ENCODE measurements at regions not wholly inside any gene's neighbourhood (a gene's known extent, or its start where the extent isn't known, plus 50 kb on each side); places are given as distances from the start of the nearest gene placed in this dataset.
"Not testable (repeated sequence)": the region's sequence is repeated elsewhere in the genome, so short reads cannot be mapped to it uniquely, and the experiment has no call there.

DNA sequence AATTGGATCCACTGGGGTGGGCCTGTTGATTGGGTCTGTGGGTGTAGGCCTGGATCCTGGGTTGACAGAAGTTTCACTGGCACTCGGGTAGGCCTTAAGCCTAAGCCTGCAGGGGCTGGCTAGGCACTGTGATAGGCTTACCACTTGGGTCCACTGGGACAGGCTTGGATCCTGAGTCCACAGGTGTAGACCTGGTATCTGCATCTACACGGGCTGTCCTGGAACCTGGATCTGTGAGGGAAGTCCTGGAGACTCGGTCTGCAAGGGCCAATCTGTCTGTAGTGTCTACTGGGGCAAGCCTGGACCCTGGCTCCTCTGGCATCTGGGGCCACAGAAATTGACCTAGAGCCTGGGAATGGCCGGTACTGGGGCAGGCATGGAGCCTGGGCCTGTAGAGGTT, 219.0 kb upstream of the NRG3 start:
- no peak for ATAC-seq (ENCODE audit: low read depth)

GRCh38 chr10:81662837-81663236, 212.2 kb upstream of the NRG3 start:
- Histone ChIP-seq H3K27me3 (replicated peaks in 1 of 4; ENCODE audit: control extremely low read depth in 1 of 4, control insufficient read depth in 3 of 4, insufficient read depth in 4 of 4, low read length in 3 of 4) (no peaks in the 10 kb centered on the region), H3K79me2 (ENCODE audit: control insufficient read depth, insufficient read depth, low read length) (no peaks in the 10 kb centered on the region), H3K36me3 (replicated peaks in 1 of 2; ENCODE audit: control extremely low read depth in 1 of 2, control insufficient read depth in 1 of 2, extremely low read depth in 1 of 2, insufficient read depth in 2 of 2, low read length in 1 of 2) (no peaks in the 10 kb centered on the region), H3K4me2 (replicated peaks; ENCODE audit: low read depth, low read length, poor library complexity, severe bottlenecking) (no peak overlapping the region), H4K20me1 (ENCODE audit: control insufficient read depth, insufficient read depth, low read length, poor library complexity, severe bottlenecking) (no peaks in the 10 kb centered on the region), H3K27ac (ENCODE audit: low read length in 2 of 2) (no peak overlapping the region), H3K9me3 (ENCODE audit: control extremely low read depth in 1 of 3, control insufficient read depth in 2 of 3, insufficient read depth in 1 of 3, low read length in 2 of 3) (no peaks in the 10 kb centered on the region), H3K4me3 (ENCODE audit: control extremely low read depth in 1 of 5, extremely low read depth in 1 of 5, insufficient read depth in 1 of 5, low read depth in 2 of 5, low read length in 4 of 5) (no peak overlapping the region), H3K9ac (ENCODE audit: low read length) (no peak overlapping the region), H3K4me1 (ENCODE audit: control insufficient read depth in 2 of 2, insufficient read depth in 2 of 2, low read length in 2 of 2) (no peaks in the 10 kb centered on the region), H2AFZ (ENCODE audit: insufficient read depth, low read depth, low read length, poor library complexity, severe bottlenecking) (no peak overlapping the region)
- POLR2A ChIA-PET, result no interaction called here
- no peak for TF ChIP-seq EZH2 (IDR thresholded peaks at IDR 0.05; ENCODE audit: borderline replicate concordance, insufficient read depth, low read depth, low read length, poor library complexity, severe bottlenecking)
- TF ChIP-seq CTCF (IDR thresholded peaks at IDR 0.05), result no peak
- Mint-ChIP-seq H3K9me3 (ENCODE audit: insufficient read depth) (peaks cover 6% of the 10 kb centered on the region), H3K4me3 (no peak overlapping the region), H3K4me1 (no peaks in the 10 kb centered on the region), H3K27me3 (no peaks in the 10 kb centered on the region), H3K27ac (no peak overlapping the region)
- intact Hi-C loops (cut with micrococcal nuclease), result no loop called here
- no CpG with 5 or more reads among the region's 2 CpGs for WGBS (ENCODE audit: insufficient coverage)
- ATAC-seq (ENCODE audit: low read depth), result no peak
- CTCF ChIA-PET, result no interaction called here
- no peak for DNase-seq

More for the DNA sequence above, 219.0 kb upstream of the NRG3 start:
- ChIA-PET CTCF (no interaction called here), POLR2A (no interaction called here)
- no peak overlapping the region for H3K4me2 ChIP-seq (replicated peaks; ENCODE audit: low read depth, low read length, poor library complexity, severe bottlenecking)
- H3K79me2 ChIP-seq (ENCODE audit: control insufficient read depth, insufficient read depth, low read length), result no peaks in the 10 kb centered on the region
- no peaks in the 10 kb centered on the region for H4K20me1 ChIP-seq (ENCODE audit: control insufficient read depth, insufficient read depth, low read length, poor library complexity, severe bottlenecking)
- H3K9me3 ChIP-seq (ENCODE audit: control extremely low read depth in 1 of 3, control insufficient read depth in 2 of 3, insufficient read depth in 1 of 3, low read length in 2 of 3), result peaks cover 0 to 13% (median 4%) of the 10 kb centered on the region in 3 donors
- no peaks in the 10 kb centered on the region for H3K27me3 Mint-ChIP-seq
- H3K4me3 ChIP-seq (ENCODE audit: control extremely low read depth in 1 of 5, extremely low read depth in 1 of 5, insufficient read depth in 1 of 5, low read depth in 2 of 5, low read length in 4 of 5), result no peak overlapping the region
- H3K9me3 Mint-ChIP-seq (ENCODE audit: insufficient read depth), result peaks cover 3% of the 10 kb centered on the region
- H3K36me3 ChIP-seq (replicated peaks in 1 of 2; ENCODE audit: control extremely low read depth in 1 of 2, control insufficient read depth in 1 of 2, extremely low read depth in 1 of 2, insufficient read depth in 2 of 2, low read length in 1 of 2), result no peaks in the 10 kb centered on the region
- intact Hi-C loops (cut with micrococcal nuclease), result no loop called here
- no peak overlapping the region for H3K9ac ChIP-seq (ENCODE audit: low read length)
- 69% methylated on average over 4 of the region's 4 CpGs for WGBS (ENCODE audit: insufficient coverage)
- no peak overlapping the region for H3K27ac ChIP-seq (ENCODE audit: low read length in 2 of 2)
- no peaks in the 10 kb centered on the region for H3K4me1 ChIP-seq (ENCODE audit: control insufficient read depth in 2 of 2, insufficient read depth in 2 of 2, low read length in 2 of 2)
- H3K27me3 ChIP-seq (replicated peaks in 1 of 4; ENCODE audit: control extremely low read depth in 1 of 4, control insufficient read depth in 3 of 4, insufficient read depth in 4 of 4, low read length in 3 of 4), result no peaks in the 10 kb centered on the region
- no peak for DNase-seq
- H3K27ac Mint-ChIP-seq, result no peak overlapping the region
- TF ChIP-seq EZH2 (IDR thresholded peaks at IDR 0.05; ENCODE audit: borderline replicate concordance, insufficient read depth, low read depth, low read length, poor library complexity, severe bottlenecking) (no peak), CTCF (IDR thresholded peaks at IDR 0.05) (no peak)
- H2AFZ ChIP-seq (ENCODE audit: insufficient read depth, low read depth, low read length, poor library complexity, severe bottlenecking), result no peak overlapping the region
- no peak overlapping the region for H3K4me3 Mint-ChIP-seq
- H3K4me1 Mint-ChIP-seq, result no peaks in the 10 kb centered on the region

GRCh38 chr10:81664800-81665199, 210.2 kb upstream of the NRG3 start:
- intact Hi-C loops (cut with micrococcal nuclease); H3K9me3 Mint-ChIP-seq (ENCODE audit: insufficient read depth); H3K27ac Mint-ChIP-seq; H3K27ac ChIP-seq (ENCODE audit: low read length in 2 of 2); ATAC-seq (ENCODE audit: low read depth); H3K27me3 ChIP-seq (replicated peaks in 1 of 4; ENCODE audit: control extremely low read depth in 1 of 4, control insufficient read depth in 3 of 4, insufficient read depth in 4 of 4, low read length in 3 of 4); H2AFZ ChIP-seq (ENCODE audit: insufficient read depth, low read depth, low read length, poor library complexity, severe bottlenecking); H3K79me2 ChIP-seq (ENCODE audit: control insufficient read depth, insufficient read depth, low read length); H3K4me1 Mint-ChIP-seq; H3K36me3 ChIP-seq (replicated peaks in 1 of 2; ENCODE audit: control extremely low read depth in 1 of 2, control insufficient read depth in 1 of 2, extremely low read depth in 1 of 2, insufficient read depth in 2 of 2, low read length in 1 of 2); H3K9ac ChIP-seq (ENCODE audit: low read length); H3K4me1 ChIP-seq (ENCODE audit: control insufficient read depth in 2 of 2, insufficient read depth in 2 of 2, low read length in 2 of 2); DNase-seq; CTCF ChIA-PET; H3K4me3 ChIP-seq (ENCODE audit: control extremely low read depth in 1 of 5, extremely low read depth in 1 of 5, insufficient read depth in 1 of 5, low read depth in 2 of 5, low read length in 4 of 5); H3K4me2 ChIP-seq (replicated peaks; ENCODE audit: low read depth, low read length, poor library complexity, severe bottlenecking); H3K4me3 Mint-ChIP-seq; POLR2A ChIA-PET; H4K20me1 ChIP-seq (ENCODE audit: control insufficient read depth, insufficient read depth, low read length, poor library complexity, severe bottlenecking); H3K9me3 ChIP-seq (ENCODE audit: control extremely low read depth in 1 of 3, control insufficient read depth in 2 of 3, insufficient read depth in 1 of 3, low read length in 2 of 3); H3K27me3 Mint-ChIP-seq: not testable (repeated sequence)
- WGBS (ENCODE audit: insufficient coverage), result 77% methylated on average over 1 of the region's 1 CpG

Data from B cell (primary cell).